RKO (cell line): ENCODE measurements at regions not wholly inside any gene's neighbourhood (a gene's known extent, or its start where the extent isn't known, plus 50 kb on each side); places are given as distances from the start of the nearest gene placed in this dataset.

Experiments
- DNase-seq: peaks from one replicate; pipeline ENCODE4 v3.0.0-alpha.2; 2016; ENCODE audit warnings: low spot score

DNA sequence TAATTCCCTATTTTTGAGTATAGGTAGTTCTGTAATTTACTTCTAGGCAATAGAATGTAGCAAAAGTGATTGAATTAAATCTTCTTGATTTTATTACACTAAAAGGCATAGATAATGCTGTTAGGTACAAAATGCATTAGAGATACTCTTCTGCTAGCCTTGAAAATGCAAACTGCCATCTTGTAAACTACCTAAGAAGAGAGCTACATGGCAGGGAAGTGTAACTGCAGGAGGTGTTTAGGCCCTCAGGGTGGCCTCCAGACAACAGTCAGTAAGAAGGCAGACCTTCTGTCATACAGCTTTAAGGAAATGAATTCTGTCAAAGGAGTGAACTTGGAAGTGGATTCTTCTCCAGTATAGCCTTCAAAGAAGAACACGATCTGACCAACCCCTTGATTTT, 1396.8 kb upstream of the SLC39A10 start:
- no peak for DNase-seq

DNA sequence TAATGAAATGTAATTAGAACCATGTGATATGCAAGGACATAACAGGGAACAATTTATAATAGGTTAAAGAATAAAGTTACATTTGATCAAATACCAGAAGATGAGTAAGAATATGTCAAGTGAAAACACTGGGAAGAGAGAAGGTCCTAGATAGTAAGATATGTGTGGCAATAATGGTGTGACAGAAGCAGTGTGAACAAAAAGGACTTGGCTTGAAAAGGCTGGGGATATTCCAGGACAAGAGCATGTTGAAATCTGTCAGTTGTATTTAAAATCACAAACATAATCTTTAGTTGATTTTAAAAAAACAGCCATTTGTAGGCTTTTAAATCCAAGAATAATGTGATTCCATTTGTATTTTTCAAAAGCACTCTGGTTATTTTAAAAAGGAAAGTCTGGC, 1399.9 kb upstream of the SLC39A10 start:
- no peak for DNase-seq

DNA sequence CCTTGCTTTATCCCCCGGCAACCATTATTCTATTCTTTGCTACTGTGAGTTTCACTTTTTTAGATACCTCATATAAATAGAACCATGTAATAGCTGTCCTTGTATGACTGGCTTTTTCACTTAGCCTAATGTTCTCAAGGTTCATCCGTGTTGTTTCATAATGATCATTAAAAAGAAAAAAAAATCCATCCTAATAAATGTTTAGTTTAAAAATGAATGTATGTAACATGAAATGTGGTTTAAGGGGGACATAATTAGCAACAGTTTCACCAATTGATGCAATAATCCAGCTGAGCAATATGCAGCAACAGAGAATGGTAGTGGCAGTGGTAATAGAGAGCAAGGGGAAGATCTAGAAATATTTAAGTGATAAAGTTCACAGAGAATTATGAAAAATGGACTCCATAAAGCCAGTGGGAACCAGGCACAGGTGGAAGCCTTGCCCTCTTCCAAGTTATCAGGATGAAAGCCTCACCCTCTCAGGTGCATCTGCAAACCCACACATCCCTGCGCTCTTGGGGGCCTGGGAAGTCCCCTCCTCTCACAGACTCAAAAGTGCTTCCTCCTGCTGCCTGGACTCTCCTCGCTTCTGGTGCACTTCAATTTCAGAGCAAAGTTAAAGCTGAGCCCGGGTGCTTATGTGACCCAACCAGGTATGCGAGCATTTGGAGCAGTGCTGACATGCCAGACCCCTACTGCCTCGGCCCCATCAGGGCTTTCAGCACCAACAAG, 1403.3 kb upstream of the SLC39A10 start:
- DNase-seq, result no peak

DNA sequence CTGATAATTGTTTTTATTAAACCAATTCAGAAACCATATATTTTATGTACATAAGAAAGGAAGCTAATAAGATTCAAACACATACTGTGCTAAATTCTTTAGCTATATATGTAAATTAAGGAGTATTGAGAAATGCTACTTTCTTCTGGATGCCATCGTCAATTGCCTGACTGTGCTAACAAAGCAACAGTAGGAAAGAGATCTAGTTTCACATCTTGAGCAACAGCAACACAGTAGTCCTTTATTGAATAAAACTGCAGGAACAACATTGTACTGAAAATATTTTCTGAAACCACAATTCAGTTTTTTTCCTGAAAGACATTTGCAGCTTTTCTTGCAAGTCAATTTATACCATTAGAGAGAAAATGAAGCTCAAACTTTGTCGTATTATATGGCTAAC, 1404.9 kb upstream of the SLC39A10 start:
- no peak for DNase-seq

GRCh38 chr2:194232600-194232999, 1424.4 kb upstream of the SLC39A10 start:
- no peak for DNase-seq

GRCh38 chr2:194223218-194223617, 1433.8 kb upstream of the SLC39A10 start:
- no peak for DNase-seq

- no peak for DNase-seq
Measured at GRCh38 chr2:194214192-194214591, 1442.8 kb upstream of the SLC39A10 start.

DNA sequence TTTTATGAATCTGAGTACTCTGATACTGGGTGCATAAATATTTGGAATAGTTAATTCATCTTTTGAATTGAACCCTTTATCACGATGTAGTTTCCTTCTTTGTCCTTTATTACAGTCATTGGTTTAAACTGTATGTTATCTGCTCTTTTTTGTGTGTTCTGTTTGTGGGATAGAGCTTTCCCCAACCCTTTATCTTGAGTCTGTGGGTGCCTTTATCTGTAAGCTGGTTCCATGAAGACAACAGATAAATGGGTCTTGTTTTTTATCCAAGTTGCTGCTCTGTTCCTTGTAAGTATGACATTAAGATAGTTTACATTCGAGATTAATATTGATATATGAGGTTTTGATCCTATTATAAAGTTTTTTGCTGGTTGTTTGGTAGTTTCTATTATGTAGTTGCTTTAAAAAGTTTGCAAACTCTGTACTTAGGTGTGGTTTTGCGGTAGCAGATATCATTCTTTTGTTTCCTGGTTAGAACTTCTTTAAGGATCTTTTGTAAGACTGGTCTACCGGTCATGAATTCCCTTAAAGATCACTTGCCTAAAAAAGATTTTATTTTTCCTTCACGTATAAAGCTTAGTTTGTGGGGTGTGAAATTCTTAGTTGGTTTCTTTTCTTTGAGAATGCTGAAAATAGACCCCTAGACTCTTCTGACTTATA, 1451.3 kb upstream of the SLC39A10 start:
- no peak for DNase-seq

DNA sequence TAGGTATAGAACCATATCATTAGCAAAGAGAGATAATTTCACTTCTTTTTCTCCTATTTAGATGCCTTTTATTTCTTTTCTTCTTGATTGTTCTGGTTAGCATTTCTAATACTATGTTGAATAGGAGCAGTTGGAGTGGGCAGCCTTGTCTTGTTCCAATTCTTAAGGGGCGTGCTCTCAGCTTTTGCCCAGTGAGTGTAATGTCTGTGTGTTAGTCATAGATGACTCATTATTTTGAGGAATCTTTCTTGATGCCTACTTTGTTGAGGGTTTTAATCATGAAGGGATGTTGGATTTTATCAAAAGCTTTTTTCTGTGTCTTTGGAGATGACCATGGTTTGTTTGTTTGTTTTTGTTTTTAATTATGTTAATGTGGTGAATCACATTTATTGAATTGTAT, 1453.1 kb upstream of the SLC39A10 start:
- peak; percentile 62 for DNase-seq

DNA sequence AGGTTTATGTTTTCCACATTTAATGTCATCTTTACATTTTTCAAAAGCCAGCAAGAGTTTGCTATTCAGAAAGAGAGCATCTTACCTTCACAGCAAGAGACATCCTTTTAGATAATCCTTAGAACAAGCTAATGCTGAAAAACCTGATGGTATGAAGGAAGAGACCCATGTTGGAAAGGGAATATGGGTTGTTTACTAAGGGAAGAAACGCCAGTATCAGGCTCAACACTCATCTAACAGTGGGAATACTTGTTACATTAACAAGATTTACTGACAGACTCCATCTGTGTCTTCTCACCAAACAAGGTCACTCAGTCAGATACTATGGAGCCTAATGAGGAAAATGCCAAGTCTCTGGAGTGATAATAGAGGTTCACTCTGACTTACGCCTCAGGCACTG, 1474.1 kb upstream of the SLC39A10 start:
- DNase-seq, result no peak

- no peak for DNase-seq
Measured at GRCh38 chr2:194176134-194176533, 1480.9 kb upstream of the SLC39A10 start.

- peak; percentile 70 for DNase-seq
Measured at GRCh38 chr2:194166818-194167217, 1490.2 kb upstream of the SLC39A10 start.

GRCh38 chr2:194155431-194155830, 1501.6 kb upstream of the SLC39A10 start:
- no peak for DNase-seq

GRCh38 chr2:194151231-194151630, 1505.8 kb upstream of the SLC39A10 start:
- no peak for DNase-seq

DNA sequence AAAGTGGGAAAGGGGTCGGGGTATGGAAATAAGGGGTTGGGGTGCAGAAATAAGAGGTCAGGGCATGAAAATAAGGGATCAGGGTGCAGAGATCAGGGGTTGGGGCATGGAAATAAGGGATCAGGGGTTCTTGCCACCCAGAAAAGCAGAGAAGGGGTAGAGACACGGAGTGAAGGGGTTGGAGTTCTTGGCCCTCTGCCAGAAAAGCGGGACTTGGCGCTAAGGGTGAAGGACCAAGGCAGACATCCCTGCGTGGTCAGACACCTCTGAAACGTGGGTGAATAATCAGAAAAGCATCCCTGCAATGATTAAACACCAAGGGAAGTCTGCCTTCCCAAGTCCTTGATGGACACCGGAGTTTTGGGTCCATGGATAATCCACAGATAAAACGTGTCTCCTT, 1521.6 kb upstream of the SLC39A10 start:
- no peak for DNase-seq

DNA sequence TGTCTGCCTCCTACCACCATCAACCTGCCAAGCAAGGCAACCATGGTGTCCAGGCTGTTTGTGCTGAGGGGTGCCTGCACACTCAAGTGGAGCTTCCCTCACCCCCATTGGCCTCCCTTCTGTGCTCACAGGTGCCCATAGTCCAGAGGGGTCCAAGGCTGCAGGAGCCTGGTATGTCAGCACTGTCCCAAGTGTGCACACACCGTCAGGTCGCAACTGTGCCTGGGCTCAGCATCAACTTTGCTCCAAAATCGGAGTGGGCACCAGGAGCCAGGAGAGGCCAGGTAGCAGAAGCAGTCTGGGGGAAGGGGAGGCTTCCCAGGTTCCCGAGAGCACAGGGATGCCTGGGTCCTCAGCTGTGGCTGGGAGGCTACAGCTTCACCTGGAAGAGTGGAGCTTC, 1528.2 kb upstream of the SLC39A10 start:
- DNase-seq, result no peak

DNA sequence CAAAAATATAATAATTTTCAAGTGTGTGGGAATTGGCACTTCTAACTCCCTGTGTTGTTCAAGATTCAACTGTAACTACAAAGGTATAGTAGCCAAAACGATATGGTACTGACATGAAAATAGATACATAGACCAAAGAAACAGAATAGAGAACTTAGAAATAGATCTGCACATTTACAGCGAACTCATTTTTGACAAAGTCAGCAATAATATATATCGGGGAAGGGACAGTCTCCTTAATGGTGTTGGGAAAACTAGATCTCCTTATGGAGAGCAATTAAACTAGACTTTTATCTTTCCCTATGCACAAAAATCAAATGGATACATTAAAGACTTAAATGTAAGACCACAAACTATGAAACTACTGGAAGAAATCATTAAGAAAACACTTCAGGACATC, 1530.6 kb upstream of the SLC39A10 start:
- DNase-seq, result no peak

- no peak for DNase-seq
Measured at GRCh38 chr2:194116861-194117260, 1540.2 kb upstream of the SLC39A10 start.

- no peak for DNase-seq
Measured at GRCh38 chr2:194105358-194105757, 1551.7 kb upstream of the SLC39A10 start.

DNA sequence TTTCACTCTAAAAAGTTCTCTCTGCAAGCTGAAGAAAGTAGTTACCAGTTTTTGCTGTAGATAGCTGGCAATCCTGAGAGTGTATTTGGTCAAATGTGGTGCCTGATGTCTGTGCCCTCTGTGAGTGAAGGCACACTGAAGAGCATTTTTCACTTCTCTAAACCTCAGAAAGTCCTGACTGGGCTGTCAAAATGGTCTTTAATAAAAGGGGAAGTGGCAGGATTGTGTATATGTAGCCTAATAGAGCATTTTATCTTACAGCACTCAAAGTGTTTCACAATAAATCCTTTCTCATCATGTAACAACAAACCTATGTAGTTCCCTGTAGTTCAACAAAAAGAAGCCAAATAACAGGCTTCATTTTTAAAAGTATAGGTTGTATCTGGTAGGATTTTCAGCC, 1552.3 kb upstream of the SLC39A10 start:
- no peak for DNase-seq

DNA sequence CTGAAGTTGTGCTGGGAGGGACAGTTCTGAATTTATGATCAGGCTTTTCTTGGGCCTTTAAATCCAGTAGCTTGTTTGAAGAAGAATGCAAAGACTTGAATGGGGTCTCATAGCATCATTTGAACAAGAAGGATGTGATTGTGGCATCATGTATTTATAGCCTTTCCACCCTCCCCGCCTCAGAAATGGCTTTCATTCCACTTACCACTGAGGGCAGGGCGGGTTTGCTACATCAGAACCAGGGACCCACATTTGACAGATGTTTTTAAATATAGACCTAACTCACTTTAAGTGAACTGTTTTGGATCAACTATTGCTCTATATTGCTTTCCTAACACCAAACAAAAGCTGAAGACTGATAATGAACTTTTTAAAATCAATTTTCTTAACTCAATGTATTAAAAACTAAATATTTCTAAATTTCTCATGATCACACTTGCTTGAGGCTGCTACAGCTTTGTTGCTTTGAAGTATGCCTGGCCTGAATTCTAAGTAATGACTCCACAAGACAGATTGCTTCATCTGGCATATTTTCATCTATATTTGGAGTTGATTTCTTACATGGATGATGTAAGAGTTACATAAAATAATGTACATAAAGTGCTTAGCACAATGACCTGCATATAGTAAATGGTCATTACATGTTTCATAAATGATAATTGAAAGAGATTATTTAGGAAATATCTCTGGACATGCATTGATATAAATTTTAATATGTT, 1552.9 kb upstream of the SLC39A10 start:
- no peak for DNase-seq

GRCh38 chr2:194102546-194102945, 1554.5 kb upstream of the SLC39A10 start:
- no peak for DNase-seq

DNA sequence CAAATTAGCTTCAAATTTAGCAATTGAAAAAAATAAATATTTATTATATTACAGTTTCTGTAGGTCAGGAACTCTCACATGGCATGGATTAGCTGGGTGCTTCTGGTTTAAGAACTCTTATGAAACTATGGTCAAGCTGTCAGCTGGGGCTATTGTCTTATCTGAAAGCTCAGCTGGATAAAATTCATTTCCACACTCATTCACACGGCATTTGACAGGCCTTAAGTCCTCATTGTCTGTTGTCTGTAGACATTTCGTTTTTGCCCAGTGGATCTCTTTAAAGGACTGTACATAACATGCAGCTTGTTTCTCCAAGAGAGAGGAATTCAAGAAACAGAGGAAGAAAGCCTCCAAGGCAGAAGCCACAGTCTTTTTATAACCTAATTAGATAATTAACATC, 1556.8 kb upstream of the SLC39A10 start:
- DNase-seq, result no peak
